ENCODE measurements at regions not wholly inside any gene's neighbourhood (a gene's known extent, or its start where the extent isn't known, plus 50 kb on each side); places are given as distances from the start of the nearest gene placed in this dataset.

DNA sequence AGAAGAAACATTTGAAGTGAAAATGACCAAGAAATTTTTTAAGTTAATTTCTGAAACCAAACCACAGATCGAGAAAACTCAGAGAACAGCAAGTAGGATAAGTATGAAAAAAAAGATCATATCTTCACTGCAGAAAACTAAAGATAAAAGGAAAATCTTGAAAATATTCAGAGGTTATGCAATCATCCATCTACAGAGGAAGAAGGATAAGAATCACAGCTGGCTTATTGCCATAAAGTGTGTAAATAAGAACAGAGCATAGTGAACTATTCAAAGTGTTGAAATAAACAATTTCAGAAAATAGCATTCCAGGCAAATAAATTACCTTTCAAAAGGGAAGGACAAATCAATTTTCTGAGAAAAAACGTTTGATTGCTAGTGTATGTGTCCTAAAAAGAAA is 1191.7 kb upstream of the CDH6 start:
- Histone ChIP-seq H3K27ac (ENCODE audit: insufficient read depth, low read length) (no peak overlapping the region), H3K4me2 (ENCODE audit: extremely low read depth, insufficient read depth, low read length) (no peak overlapping the region), H3K36me3 (ENCODE audit: control insufficient read depth, insufficient read depth, low read length) (no peaks in the 10 kb centered on the region), H4K20me1 (ENCODE audit: control insufficient read depth, extremely low read depth, insufficient read depth, low read length) (no peaks in the 10 kb centered on the region), H3K9me3 (ENCODE audit: control insufficient read depth, insufficient read depth, low read depth, low read length) (no peaks in the 10 kb centered on the region), H3K27me3 (ENCODE audit: control insufficient read depth, insufficient read depth, low read length) (no peaks in the 10 kb centered on the region), H3K79me2 (ENCODE audit: control insufficient read depth, insufficient read depth, low read length) (no peaks in the 10 kb centered on the region), H3K4me1 (ENCODE audit: control insufficient read depth, extremely low read depth, insufficient read depth, low read length) (no peaks in the 10 kb centered on the region), H3K4me3 (replicated peaks in 1 of 4; ENCODE audit: control extremely low read depth in 1 of 4, insufficient read depth in 1 of 4, low read depth in 3 of 4, low read length in 4 of 4) (no peak overlapping the region), H2AFZ (ENCODE audit: low read length) (no peak overlapping the region), H3K9ac (ENCODE audit: insufficient read depth, low read length) (no peak overlapping the region)
- no peak for DNase-seq (ENCODE audit: low read depth in 2 of 2)
- TF ChIP-seq EZH2 (IDR thresholded peaks at IDR 0.05; ENCODE audit: low read length, missing control alignments), result no peak
- TF ChIP-seq, protein P1, sequence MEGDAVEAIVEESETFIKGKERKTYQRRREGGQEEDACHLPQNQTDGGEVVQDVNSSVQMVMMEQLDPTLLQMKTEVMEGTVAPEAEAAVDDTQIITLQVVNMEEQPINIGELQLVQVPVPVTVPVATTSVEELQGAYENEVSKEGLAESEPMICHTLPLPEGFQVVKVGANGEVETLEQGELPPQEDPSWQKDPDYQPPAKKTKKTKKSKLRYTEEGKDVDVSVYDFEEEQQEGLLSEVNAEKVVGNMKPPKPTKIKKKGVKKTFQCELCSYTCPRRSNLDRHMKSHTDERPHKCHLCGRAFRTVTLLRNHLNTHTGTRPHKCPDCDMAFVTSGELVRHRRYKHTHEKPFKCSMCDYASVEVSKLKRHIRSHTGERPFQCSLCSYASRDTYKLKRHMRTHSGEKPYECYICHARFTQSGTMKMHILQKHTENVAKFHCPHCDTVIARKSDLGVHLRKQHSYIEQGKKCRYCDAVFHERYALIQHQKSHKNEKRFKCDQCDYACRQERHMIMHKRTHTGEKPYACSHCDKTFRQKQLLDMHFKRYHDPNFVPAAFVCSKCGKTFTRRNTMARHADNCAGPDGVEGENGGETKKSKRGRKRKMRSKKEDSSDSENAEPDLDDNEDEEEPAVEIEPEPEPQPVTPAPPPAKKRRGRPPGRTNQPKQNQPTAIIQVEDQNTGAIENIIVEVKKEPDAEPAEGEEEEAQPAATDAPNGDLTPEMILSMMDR (conservative IDR thresholded peaks at IDR 0.05 in 1 of 2, IDR thresholded peaks at IDR 0.05 in 1 of 2; ENCODE audit: low read depth in 1 of 2, low read length in 2 of 2), result no peak

DNA sequence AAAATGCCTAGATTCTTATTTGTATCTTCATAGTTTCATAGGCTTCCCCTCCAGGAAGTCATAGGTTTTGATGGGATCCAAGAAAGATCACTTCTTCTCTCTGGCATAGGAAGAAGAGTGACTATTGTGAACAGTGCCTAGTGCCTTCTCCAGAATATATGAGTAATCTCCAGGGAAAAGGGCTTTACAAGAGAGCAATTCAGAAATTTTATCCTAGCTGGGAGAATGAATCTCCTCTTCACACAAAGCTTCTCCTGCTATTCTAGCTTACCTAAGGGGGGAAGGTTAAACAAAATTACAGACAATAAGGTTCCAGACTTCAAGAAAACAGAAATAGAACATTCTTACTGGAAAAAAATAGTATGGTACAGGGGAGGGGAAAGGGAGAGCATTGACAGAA is 1193.3 kb upstream of the CDH6 start:
- no peaks in the 10 kb centered on the region for H3K4me1 ChIP-seq (ENCODE audit: control insufficient read depth, extremely low read depth, insufficient read depth, low read length)
- DNase-seq (ENCODE audit: low read depth in 2 of 2), result no peak
- H3K27me3 ChIP-seq (ENCODE audit: control insufficient read depth, insufficient read depth, low read length), result no peaks in the 10 kb centered on the region
- H3K36me3 ChIP-seq (ENCODE audit: control insufficient read depth, insufficient read depth, low read length), result no peaks in the 10 kb centered on the region
- no peaks in the 10 kb centered on the region for H4K20me1 ChIP-seq (ENCODE audit: control insufficient read depth, extremely low read depth, insufficient read depth, low read length)
- no peak overlapping the region for H3K4me3 ChIP-seq (replicated peaks in 1 of 4; ENCODE audit: control extremely low read depth in 1 of 4, insufficient read depth in 1 of 4, low read depth in 3 of 4, low read length in 4 of 4)
- H3K9me3 ChIP-seq (ENCODE audit: control insufficient read depth, insufficient read depth, low read depth, low read length), result no peaks in the 10 kb centered on the region
- H2AFZ ChIP-seq (ENCODE audit: low read length), result no peak overlapping the region
- no peak for TF ChIP-seq EZH2 (IDR thresholded peaks at IDR 0.05; ENCODE audit: low read length, missing control alignments)
- TF ChIP-seq, protein P1 (conservative IDR thresholded peaks at IDR 0.05 in 1 of 2, IDR thresholded peaks at IDR 0.05 in 1 of 2; ENCODE audit: low read depth in 1 of 2, low read length in 2 of 2), result no peak
- no peaks in the 10 kb centered on the region for H3K79me2 ChIP-seq (ENCODE audit: control insufficient read depth, insufficient read depth, low read length)
- no peak overlapping the region for H3K27ac ChIP-seq (ENCODE audit: insufficient read depth, low read length)
- H3K9ac ChIP-seq (ENCODE audit: insufficient read depth, low read length), result no peak overlapping the region
- H3K4me2 ChIP-seq (ENCODE audit: extremely low read depth, insufficient read depth, low read length), result no peak overlapping the region

DNA sequence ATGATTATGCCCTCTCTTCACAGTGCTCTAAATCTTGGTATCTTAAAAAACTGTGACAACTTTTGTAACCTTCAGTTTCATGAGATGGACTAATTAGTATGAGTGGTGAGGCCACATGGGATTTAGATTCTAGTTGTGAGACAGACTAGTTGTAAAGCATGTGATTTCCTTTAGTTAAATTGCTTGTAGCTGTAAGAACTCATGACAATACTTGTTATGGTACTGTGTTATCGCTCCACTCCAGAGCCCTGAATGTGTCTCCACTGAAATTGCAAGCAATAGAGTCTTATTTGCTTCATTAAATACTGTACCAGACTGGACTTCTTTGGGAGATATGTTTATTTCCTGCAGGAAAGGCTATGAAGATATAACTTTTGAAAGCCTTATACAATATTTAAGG is 1198.3 kb upstream of the CDH6 start:
- Histone ChIP-seq H3K36me3 (ENCODE audit: control insufficient read depth, insufficient read depth, low read length) (no peaks in the 10 kb centered on the region), H3K9ac (ENCODE audit: insufficient read depth, low read length) (no peak overlapping the region), H4K20me1 (ENCODE audit: control insufficient read depth, extremely low read depth, insufficient read depth, low read length) (no peaks in the 10 kb centered on the region), H3K79me2 (ENCODE audit: control insufficient read depth, insufficient read depth, low read length) (no peaks in the 10 kb centered on the region), H3K4me3 (replicated peaks in 1 of 4; ENCODE audit: control extremely low read depth in 1 of 4, insufficient read depth in 1 of 4, low read depth in 3 of 4, low read length in 4 of 4) (no peak overlapping the region), H3K9me3 (ENCODE audit: control insufficient read depth, insufficient read depth, low read depth, low read length) (no peaks in the 10 kb centered on the region), H3K4me1 (ENCODE audit: control insufficient read depth, extremely low read depth, insufficient read depth, low read length) (no peaks in the 10 kb centered on the region), H3K4me2 (ENCODE audit: extremely low read depth, insufficient read depth, low read length) (no peak overlapping the region), H3K27me3 (ENCODE audit: control insufficient read depth, insufficient read depth, low read length) (no peaks in the 10 kb centered on the region), H3K27ac (ENCODE audit: insufficient read depth, low read length) (no peak overlapping the region), H2AFZ (ENCODE audit: low read length) (no peak overlapping the region)
- DNase-seq (ENCODE audit: low read depth in 2 of 2), result no peak
- TF ChIP-seq, protein P1 (conservative IDR thresholded peaks at IDR 0.05 in 1 of 2, IDR thresholded peaks at IDR 0.05 in 1 of 2; ENCODE audit: low read depth in 1 of 2, low read length in 2 of 2), result no peak
- TF ChIP-seq EZH2 (IDR thresholded peaks at IDR 0.05; ENCODE audit: low read length, missing control alignments), result no peak

Measured in fibroblast of lung (primary cell).